BE2C (cell line): ENCODE measurements at regions not wholly inside any gene's neighbourhood (a gene's known extent, or its start where the extent isn't known, plus 50 kb on each side); places are given as distances from the start of the nearest gene placed in this dataset.

ENCODE experiments used
- DNase-seq: peaks from one replicate; pipeline ENCODE4 v3.0.0-alpha.2; 2020
- H3K27me3 ChIP-seq: fragments of 250-450 bp; sonication (Bioruptor Pico); 2 replicates; pipeline ENCODE4 v1.5.1; 2020; ENCODE audit warnings: mild to moderate bottlenecking
- H3K36me3 ChIP-seq: fragments of 250-450 bp; sonication (Bioruptor Pico); 2 replicates; pipeline ENCODE4 v1.5.1; 2020; ENCODE audit warnings: mild to moderate bottlenecking
- H3K4me1 ChIP-seq: fragments of 250-450 bp; sonication (Bioruptor Pico); 2 replicates; pipeline ENCODE4 v1.5.1; 2020
- H3K4me3 ChIP-seq: 2 replicates; pipeline ENCODE4 v1.5.1; 2011; ENCODE audit warnings: low read depth, low read length
- H3K9me3 ChIP-seq: fragments of 250-450 bp; sonication (Bioruptor Pico); 2 replicates; pipeline ENCODE4 v1.5.1; 2020
- TF ChIP-seq, protein P1 (sequence below): IDR thresholded peaks from 2 replicates; pipeline ENCODE4 v1.5.1; 2012; ENCODE audit warnings: mild to moderate bottlenecking, low read depth, low read length

DNA sequence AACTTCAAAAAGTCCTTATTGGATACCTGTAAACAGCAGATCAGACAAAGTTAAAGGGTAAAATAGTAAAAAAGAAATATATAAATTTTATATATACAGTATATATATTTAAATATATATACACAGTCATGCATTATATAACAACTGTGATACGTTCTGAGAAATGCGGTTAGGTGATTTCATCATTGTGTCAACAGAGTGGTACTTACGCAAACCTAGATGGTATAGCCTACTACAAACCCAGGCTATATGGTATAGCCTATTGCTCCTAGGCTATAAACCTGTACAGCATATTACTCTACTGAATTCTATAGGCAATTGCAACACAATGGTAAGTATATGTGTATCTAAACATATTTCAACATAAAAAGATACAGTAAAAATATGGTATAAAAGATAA, 222.7 kb downstream of the NUF2 start:
- TF ChIP-seq, protein P1, sequence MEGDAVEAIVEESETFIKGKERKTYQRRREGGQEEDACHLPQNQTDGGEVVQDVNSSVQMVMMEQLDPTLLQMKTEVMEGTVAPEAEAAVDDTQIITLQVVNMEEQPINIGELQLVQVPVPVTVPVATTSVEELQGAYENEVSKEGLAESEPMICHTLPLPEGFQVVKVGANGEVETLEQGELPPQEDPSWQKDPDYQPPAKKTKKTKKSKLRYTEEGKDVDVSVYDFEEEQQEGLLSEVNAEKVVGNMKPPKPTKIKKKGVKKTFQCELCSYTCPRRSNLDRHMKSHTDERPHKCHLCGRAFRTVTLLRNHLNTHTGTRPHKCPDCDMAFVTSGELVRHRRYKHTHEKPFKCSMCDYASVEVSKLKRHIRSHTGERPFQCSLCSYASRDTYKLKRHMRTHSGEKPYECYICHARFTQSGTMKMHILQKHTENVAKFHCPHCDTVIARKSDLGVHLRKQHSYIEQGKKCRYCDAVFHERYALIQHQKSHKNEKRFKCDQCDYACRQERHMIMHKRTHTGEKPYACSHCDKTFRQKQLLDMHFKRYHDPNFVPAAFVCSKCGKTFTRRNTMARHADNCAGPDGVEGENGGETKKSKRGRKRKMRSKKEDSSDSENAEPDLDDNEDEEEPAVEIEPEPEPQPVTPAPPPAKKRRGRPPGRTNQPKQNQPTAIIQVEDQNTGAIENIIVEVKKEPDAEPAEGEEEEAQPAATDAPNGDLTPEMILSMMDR: no peak
- no peak for DNase-seq

DNA sequence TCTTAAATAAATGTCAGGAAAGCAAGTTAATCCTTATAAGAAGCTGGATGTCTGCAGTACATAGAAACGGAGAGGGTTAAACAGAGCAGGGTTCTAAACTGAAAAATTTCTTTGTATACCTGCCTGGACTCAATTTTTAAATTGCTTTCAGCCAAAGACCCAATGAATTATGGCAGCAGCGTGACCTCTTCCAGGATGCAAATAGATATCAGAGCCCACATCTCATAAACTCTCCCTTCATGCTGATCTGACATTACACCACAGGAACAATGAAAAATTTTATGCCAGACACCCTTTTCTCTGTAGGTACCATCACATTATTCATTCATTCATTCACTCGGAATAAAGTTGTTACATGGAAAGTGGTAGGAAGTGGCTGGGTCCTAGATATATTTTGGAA, 236.4 kb downstream of the NUF2 start:
- H3K4me1 ChIP-seq: no peaks in the 10 kb centered on the region
- no peaks in the 10 kb centered on the region for H3K27me3 ChIP-seq
- no peaks in the 10 kb centered on the region for H3K36me3 ChIP-seq
- no peak for DNase-seq
- H3K4me3 ChIP-seq: no peak overlapping the region
- H3K9me3 ChIP-seq: no peaks in the 10 kb centered on the region
- TF ChIP-seq, protein P1: no peak

More for the DNA sequence above, 222.7 kb downstream of the NUF2 start:
- Histone ChIP-seq H3K4me3 (no peak overlapping the region), H3K27me3 (no peaks in the 10 kb centered on the region), H3K9me3 (no peaks in the 10 kb centered on the region), H3K4me1 (no peaks in the 10 kb centered on the region), H3K36me3 (no peaks in the 10 kb centered on the region)

DNA sequence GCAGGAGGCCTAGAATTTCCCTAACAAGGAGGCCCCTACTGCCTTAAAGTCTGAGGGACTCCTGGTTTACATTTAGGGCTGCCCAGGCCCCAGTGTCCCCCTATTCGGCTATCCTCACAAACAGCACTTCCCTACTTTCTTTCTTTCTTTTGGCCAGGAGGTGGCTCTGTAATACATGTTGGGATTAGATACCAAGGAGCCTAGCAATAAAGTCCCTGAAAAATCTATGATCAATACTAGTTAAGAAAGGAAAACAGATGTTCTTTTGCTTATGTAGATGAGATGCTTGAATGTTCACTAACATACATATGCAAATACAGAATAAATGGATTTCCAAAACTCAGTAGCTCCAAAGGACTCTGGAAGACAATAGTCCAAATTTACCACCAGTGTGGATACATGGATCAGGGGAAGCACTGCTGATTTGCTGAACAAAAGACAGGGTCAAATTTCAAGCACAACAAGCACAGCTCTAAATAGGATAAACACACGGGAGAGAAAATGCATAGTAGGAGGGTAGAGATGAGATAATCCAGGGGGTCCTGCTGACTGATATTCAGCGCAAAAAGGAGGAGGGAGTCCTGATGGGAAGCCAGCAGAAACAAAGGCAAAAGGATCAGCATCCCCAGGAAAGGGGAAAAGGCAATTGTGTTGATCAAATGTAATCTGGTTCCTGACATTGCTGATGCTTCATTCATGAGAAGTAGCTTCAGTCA, 240.0 kb downstream of the NUF2 start:
- TF ChIP-seq, protein P1: peak; percentile 40
- H3K4me3 ChIP-seq: no peak overlapping the region
- H3K9me3 ChIP-seq: no peaks in the 10 kb centered on the region
- H3K36me3 ChIP-seq: no peaks in the 10 kb centered on the region
- no peak for DNase-seq
- H3K27me3 ChIP-seq: no peaks in the 10 kb centered on the region; the same call in 1 of the 2 replicates
- H3K4me1 ChIP-seq: no peaks in the 10 kb centered on the region

DNA sequence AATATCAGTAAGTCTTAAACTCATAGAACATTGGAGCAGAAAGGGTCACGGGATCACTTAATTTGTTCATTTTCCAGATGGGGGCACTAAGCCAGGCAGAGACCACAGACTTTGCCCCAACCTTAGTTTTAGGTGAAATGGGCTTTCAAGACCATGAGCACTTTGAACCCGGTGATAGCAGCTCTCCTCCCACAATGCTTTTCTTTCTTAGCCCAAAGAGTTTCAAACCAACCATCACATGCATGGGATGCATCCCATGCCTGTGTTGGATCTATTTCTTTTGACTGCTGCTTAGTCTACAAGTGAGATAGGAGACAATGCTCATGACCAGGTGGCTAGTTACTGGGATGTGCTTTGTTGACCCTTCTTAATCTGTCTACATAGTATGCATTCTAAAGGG, 240.6 kb downstream of the NUF2 start:
- no peak for DNase-seq
- TF ChIP-seq, protein P1: no peak
- no peak overlapping the region for H3K4me3 ChIP-seq
- H3K27me3 ChIP-seq: no peaks in the 10 kb centered on the region; the same call in 1 of the 2 replicates
- no peaks in the 10 kb centered on the region for H3K36me3 ChIP-seq
- H3K4me1 ChIP-seq: no peaks in the 10 kb centered on the region
- no peaks in the 10 kb centered on the region for H3K9me3 ChIP-seq

DNA sequence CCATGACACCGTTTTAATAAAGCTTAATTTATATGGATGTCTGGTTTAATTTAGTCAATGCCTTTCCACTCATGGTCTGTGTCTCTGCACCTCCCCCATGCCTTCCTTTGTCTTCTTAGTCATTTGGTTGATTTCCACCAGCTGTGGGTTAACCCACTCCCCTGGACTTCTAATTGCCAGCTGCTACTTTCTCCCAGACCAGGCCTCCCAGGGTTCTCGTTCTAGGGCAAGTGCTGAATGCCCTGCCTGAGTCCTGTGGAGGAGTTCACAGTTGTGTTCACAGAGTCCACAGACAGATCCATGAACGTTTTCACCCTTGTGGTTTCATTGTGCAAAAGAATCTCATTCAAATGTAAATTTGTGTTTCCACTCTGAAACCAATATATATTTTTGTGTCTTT, 243.4 kb downstream of the NUF2 start:
- Histone ChIP-seq H3K27me3 (no peaks in the 10 kb centered on the region; the same call in 1 of the 2 replicates), H3K36me3 (no peaks in the 10 kb centered on the region), H3K4me3 (no peak overlapping the region), H3K9me3 (no peaks in the 10 kb centered on the region), H3K4me1 (no peaks in the 10 kb centered on the region)
- no peak for DNase-seq
- TF ChIP-seq, protein P1: no peak

DNA sequence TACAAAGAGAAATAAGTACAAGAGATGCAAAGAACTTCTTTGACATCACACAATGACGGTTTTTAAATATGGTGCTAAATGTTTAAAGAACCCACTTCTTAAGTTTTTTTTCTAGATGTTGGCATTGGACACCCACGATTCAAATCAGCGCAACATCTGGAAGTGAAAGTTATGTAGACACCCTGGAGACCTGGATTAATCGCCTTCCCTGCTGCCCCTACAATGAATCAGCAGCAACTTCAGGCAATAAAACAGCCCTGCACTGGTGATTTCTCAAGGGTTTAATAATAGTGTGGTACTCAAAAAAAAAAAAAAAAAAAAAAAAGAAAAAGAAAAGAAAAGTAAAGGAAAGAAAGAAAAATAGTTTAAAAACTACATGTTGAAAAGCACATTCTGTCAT, 248.3 kb downstream of the NUF2 start:
- no peaks in the 10 kb centered on the region for H3K36me3 ChIP-seq
- DNase-seq: no peak
- TF ChIP-seq, protein P1: no peak
- H3K27me3 ChIP-seq: no peaks in the 10 kb centered on the region; the same call in 1 of the 2 replicates
- no peak overlapping the region for H3K4me3 ChIP-seq
- no peaks in the 10 kb centered on the region for H3K4me1 ChIP-seq
- no peaks in the 10 kb centered on the region for H3K9me3 ChIP-seq
